ENCODE measurements at regions not wholly inside any gene's neighbourhood (a gene's known extent, or its start where the extent isn't known, plus 50 kb on each side); places are given as distances from the start of the nearest gene placed in this dataset.
"Not testable (repeated sequence)": the region's sequence is repeated elsewhere in the genome, so short reads cannot be mapped to it uniquely, and the experiment has no call there.

GRCh38 chr2:130251535-130251872 is 53.3 kb upstream of the TUBA3E start:
- DNase-seq (ENCODE audit: low spot score) = peak; percentile 2

- DNase-seq (ENCODE audit: low spot score) = not testable (repeated sequence)
Observed at GRCh38 chr2:130248355-130248754, 50.1 kb upstream of the TUBA3E start.
